Esophagus muscularis mucosa (tissue), 4 donors: ENCODE measurements at regions not wholly inside any gene's neighbourhood (a gene's known extent, or its start where the extent isn't known, plus 50 kb on each side); places are given as distances from the start of the nearest gene placed in this dataset.
A peak's percentile ranks its signal among the peaks of the same experiment; 100 is the strongest.

Experiments used
- DNase-seq: peaks from one replicate; pipeline ENCODE4 v3.0.0-alpha.2; 2017; ENCODE audit errors: extremely low spot score
- H3K27ac ChIP-seq, 4 donors: fragments of 200-600 bp; sonication (generic); replicated peaks in 1 of 4; 1 replicate in 3 of 4; 2 replicates in 1 of 4; pipeline ENCODE4 v1.5.1; 2016 to 2019; ENCODE audit warnings: mild to moderate bottlenecking in 1 of 4
- H3K27me3 ChIP-seq, 4 donors: fragments of 200-600 bp; sonication (generic); one replicate each; pipeline versions ENCODE4 v1.5.1 to v1.6.0; 2016 to 2019
- H3K36me3 ChIP-seq, 4 donors: fragments of 200-600 bp; sonication (generic); one replicate each; pipeline ENCODE4 v1.5.1; 2016 to 2019
- H3K4me1 ChIP-seq, 4 donors: fragments of 200-600 bp; sonication (generic); one replicate each; pipeline ENCODE4 v1.5.1; 2016 to 2019
- H3K4me3 ChIP-seq, 4 donors: fragments of 200-600 bp; sonication (generic); 1 replicate in 2 of 4; 2 replicates in 2 of 4; pipeline ENCODE4 v1.5.1; 2016 to 2019; ENCODE audit warnings: mild to moderate bottlenecking in 4 of 4, moderate library complexity in 1 of 4
- H3K9me3 ChIP-seq, 4 donors: fragments of 200-600 bp; sonication (generic); 1 replicate in 3 of 4; 2 replicates in 1 of 4; pipeline ENCODE4 v1.5.1; 2016 to 2019
- EP300 ChIP-seq: sonication (generic); formaldehyde crosslinking; IDR thresholded peaks from one replicate; pipeline ENCODE4 v1.6.1; 2017; ENCODE audit warnings: antibody characterized with exemption
- POLR2A ChIP-seq: fragments of 450-650 bp; IDR thresholded peaks from one replicate; pipeline ENCODE4 v1.6.1; 2017; ENCODE audit warnings: antibody characterized with exemption, moderate library complexity, mild to moderate bottlenecking, low read depth
- POLR2AphosphoS5 ChIP-seq, 2 donors: sonication (generic); formaldehyde crosslinking; IDR thresholded peaks; one replicate each; pipeline ENCODE4 v1.6.1; 2017; ENCODE audit warnings: antibody characterized with exemption in 2 of 2
- WGBS: methylation state at CpG from one replicate; pipeline ENCODE4 v1.1.5; 2018; 5-methylcytosine and 5-hydroxymethylcytosine counted together
- intact Hi-C: fragments of 100-400 bp; cut with DNase I; formaldehyde crosslinking; loops from one replicate; pipeline ENCODE4 v1.15.1; 2023
- TF ChIP-seq, protein P1 (sequence below), 3 experiments: fragments of 200-600 bp in 2 of 3; fragments of 450-650 bp in 1 of 3; sonication (generic) in 2 of 3; IDR thresholded peaks; one replicate each; pipeline ENCODE4 v1.5.1; 2017 to 2019; ENCODE audit warnings: antibody characterized with exemption in 3 of 3, mild to moderate bottlenecking in 2 of 3, moderate library complexity in 1 of 3

DNA sequence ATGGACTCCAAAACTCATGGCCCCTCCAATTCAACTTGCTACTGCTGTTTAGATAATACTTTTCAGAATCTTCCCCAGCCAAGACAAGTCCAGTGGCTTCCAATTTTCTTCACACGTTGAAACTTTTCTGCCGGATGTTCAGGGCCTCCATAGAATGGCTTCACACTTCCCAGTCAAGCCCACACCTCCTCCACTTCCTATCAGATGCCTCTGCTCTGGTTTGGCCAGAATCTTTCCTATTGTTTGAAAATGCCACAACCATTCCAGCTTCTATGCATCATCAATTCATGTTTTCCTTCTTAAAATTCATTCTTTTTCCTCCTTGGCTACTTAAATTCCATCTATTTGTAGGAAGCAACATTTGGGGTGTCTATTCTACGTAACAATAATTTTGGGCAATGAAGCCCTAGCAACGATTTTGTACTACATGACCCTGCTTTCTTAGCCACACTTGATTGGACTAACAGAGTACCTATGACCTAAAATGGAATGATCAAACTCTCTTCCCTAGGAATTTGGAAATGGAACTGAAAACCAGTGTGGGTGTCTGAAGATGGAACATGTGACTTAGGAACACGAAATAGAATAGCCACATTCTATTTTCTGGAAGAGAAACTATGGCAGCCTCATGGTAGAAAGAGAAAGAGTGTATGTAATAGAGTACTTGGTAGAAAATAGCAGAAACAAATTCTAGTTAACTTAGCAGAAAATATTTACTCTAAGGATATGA is 74.1 kb upstream of the CNIH3 start:
- Histone ChIP-seq H3K27ac (no peak overlapping the region), H3K36me3 (no peaks in the 10 kb centered on the region), H3K27me3 (no peaks in the 10 kb centered on the region), H3K4me1 (no peaks in the 10 kb centered on the region), H3K9me3 (no peaks in the 10 kb centered on the region), H3K4me3 (no peak overlapping the region)
- TF ChIP-seq, protein P1, sequence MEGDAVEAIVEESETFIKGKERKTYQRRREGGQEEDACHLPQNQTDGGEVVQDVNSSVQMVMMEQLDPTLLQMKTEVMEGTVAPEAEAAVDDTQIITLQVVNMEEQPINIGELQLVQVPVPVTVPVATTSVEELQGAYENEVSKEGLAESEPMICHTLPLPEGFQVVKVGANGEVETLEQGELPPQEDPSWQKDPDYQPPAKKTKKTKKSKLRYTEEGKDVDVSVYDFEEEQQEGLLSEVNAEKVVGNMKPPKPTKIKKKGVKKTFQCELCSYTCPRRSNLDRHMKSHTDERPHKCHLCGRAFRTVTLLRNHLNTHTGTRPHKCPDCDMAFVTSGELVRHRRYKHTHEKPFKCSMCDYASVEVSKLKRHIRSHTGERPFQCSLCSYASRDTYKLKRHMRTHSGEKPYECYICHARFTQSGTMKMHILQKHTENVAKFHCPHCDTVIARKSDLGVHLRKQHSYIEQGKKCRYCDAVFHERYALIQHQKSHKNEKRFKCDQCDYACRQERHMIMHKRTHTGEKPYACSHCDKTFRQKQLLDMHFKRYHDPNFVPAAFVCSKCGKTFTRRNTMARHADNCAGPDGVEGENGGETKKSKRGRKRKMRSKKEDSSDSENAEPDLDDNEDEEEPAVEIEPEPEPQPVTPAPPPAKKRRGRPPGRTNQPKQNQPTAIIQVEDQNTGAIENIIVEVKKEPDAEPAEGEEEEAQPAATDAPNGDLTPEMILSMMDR (IDR thresholded peaks at IDR 0.05) = no peak
- TF ChIP-seq POLR2A (no peak), POLR2AphosphoS5 (IDR thresholded peaks at IDR 0.05) (no peak), EP300 (no peak)
- intact Hi-C loops = no loop called here
- WGBS = 86% methylated on average over 5 of the region's 5 CpGs
- peak; percentile 37 for DNase-seq

DNA sequence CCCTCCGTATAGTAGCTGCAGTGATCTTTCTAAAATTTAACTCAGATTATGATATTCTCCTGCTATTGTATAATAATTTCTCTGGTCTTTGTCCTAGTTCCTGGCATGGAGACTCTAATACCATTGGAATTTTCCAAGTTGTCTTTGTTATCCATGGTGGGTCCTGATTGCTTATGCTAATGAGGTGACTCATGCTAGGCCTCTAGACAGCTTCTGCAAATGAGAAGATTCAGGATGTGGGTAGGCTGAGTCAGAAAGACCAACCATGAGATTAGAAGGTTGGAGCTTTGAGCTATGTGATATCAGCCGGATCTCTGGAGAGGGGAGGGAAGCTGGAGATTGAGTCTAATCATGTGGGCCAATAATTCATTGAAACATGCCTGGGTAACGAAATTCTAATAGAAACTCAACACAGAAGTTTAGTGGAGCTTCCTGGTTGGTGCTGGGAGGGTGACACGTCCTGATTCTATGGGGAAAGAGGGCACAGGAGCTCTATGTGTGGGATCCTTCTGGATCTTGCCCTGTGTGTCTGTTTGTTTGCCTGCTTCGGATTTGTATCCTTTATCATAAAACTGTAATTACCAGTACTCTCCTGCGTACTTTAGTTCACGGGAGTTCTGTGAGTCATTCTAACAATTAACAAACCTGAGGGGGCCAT is 73.2 kb upstream of the CNIH3 start:
- Histone ChIP-seq H3K36me3 (no peaks in the 10 kb centered on the region), H3K27me3 (no peaks in the 10 kb centered on the region), H3K9me3 (no peaks in the 10 kb centered on the region), H3K4me3 (no peak overlapping the region), H3K27ac (no peak overlapping the region), H3K4me1 (no peaks in the 10 kb centered on the region)
- intact Hi-C loops = no loop called here
- TF ChIP-seq EP300 = no peak
- TF ChIP-seq, protein P1 (IDR thresholded peaks at IDR 0.05) = no peak
- TF ChIP-seq POLR2AphosphoS5 (IDR thresholded peaks at IDR 0.05) = no peak
- no peak for TF ChIP-seq POLR2A
- DNase-seq = peak; percentile 39
- WGBS = 69% methylated on average over 7 of the region's 7 CpGs

DNA sequence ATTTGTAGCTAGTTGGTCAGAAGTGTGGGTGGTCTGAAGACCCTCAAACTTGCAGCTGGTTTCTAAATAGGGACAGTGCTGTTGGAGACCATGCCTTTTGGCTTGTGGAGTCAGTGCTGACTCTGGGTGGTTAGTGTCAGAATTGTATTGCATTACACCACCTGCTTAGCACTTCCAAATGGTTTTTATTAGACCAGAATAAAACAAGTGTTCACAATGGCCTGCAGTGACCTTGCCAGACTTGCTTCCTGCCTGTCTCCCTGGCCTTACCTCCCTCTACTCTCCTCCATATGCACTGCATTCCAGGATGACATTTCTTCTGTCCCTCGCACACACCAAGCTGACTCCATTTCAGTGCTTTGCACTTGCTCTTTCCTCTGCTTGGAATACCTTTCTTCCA is 72.7 kb upstream of the CNIH3 start:
- H3K4me3 ChIP-seq = no peak overlapping the region
- no peak overlapping the region for H3K27ac ChIP-seq
- no peaks in the 10 kb centered on the region for H3K36me3 ChIP-seq
- DNase-seq = peak; percentile 47
- no peaks in the 10 kb centered on the region for H3K27me3 ChIP-seq
- intact Hi-C loops = no loop called here
- no peak for TF ChIP-seq POLR2A
- TF ChIP-seq EP300 = no peak
- no peaks in the 10 kb centered on the region for H3K9me3 ChIP-seq
- H3K4me1 ChIP-seq = no peaks in the 10 kb centered on the region
- WGBS = 90% methylated on average over 1 of the region's 1 CpG

DNA sequence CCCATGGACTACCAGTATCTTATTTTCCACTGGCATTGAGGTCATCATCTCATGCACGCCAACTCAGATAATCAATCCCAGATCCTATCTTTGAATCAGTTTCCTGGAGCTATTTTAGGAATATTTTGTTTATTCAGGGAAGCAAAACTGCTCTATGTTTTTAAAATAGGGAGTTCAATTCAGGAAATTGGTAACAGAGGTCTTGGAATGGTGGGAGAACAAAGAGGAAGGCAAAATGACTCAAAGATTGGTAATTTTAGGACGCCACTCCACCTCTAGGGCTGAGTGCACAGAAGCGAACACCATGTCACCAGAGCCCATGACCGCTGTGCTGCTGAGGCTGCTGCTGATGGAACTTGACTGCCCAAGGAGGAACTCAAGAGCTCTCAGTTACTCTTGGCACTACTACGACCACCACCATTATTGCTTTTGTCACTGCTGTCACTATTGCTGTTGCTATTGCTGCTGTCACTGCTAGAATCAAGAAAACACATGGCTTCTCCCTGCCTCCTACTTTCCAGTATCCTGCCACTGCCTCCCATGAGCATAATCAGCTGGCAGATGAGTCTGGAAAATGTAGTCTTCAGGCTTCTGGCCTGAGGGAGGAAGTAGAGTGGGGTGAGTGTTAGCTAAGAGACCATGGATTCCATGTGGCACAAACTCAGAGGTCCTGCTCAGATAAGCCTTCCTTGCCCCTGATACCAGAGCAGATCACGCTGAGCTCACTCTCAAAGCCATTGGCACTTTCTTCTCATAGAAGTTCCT is 71.6 kb upstream of the CNIH3 start:
- intact Hi-C loops = no loop called here
- H3K36me3 ChIP-seq = no peaks in the 10 kb centered on the region
- no peak overlapping the region for H3K27ac ChIP-seq
- no peak overlapping the region for H3K4me3 ChIP-seq
- no peaks in the 10 kb centered on the region for H3K9me3 ChIP-seq
- WGBS = 84% methylated on average over 6 of the region's 6 CpGs
- H3K27me3 ChIP-seq = no peaks in the 10 kb centered on the region
- TF ChIP-seq POLR2AphosphoS5 (IDR thresholded peaks at IDR 0.05) = no peak
- TF ChIP-seq POLR2A = no peak
- TF ChIP-seq, protein P1 (IDR thresholded peaks at IDR 0.05) = no peak
- TF ChIP-seq EP300 = no peak
- DNase-seq = peak; percentile 39
- no peaks in the 10 kb centered on the region for H3K4me1 ChIP-seq

DNA sequence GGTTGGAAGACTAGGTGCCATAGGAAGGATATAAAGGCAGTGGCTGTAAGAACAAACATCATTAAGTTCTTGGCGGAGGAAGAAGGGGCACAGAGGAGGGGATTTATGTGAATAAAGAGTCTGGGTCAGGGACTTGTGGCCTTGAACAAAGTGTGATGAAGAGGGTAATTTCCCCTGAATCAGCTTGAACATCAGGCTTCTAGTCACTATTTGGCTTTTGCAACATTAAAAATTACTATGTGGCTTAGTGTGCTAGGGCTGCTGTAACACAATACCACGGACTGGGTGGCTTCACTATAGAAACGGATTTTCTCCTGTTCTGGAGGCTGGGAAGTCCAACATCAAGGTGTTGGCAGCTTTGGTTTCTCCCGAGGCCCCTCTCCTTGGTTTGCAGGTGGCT is 70.5 kb upstream of the CNIH3 start:
- WGBS = 88% methylated on average over 4 of the region's 4 CpGs
- Histone ChIP-seq H3K9me3 (no peaks in the 10 kb centered on the region), H3K36me3 (no peaks in the 10 kb centered on the region), H3K27me3 (no peaks in the 10 kb centered on the region), H3K27ac (no peak overlapping the region), H3K4me3 (no peak overlapping the region), H3K4me1 (no peaks in the 10 kb centered on the region)
- no peak for TF ChIP-seq POLR2AphosphoS5 (IDR thresholded peaks at IDR 0.05)
- no peak for TF ChIP-seq POLR2A
- TF ChIP-seq, protein P1 (IDR thresholded peaks at IDR 0.05) = no peak
- no peak for TF ChIP-seq EP300
- peak; percentile 50 for DNase-seq
- intact Hi-C loops = no loop called here
